ENCODE measurements at regions not wholly inside any gene's neighbourhood (a gene's known extent, or its start where the extent isn't known, plus 50 kb on each side); places are given as distances from the start of the nearest gene placed in this dataset.

DNA sequence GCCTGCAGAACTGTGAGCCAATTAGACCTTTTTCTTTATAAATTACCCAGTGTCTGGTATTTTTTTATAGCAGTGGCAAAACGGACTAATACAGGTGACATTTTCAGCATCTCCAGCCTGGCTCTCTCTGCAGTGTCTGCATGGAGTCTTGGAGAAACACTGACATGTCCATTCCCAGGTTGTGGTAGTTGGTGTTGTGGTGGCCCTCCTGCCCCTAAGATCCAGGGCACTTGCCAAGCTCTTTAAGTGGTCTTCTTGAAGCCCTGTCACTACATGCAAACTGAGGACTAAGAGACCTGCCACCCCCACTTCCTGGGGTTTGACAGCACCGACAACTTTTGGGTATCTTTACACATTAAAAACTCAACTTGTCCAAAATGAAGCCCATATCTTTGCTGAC is 419.4 kb downstream of the NPHP4 start:
- no peaks in the 10 kb centered on the region for H3K4me1 ChIP-seq (ENCODE audit: control insufficient read depth, insufficient read depth, low read length)
- H4K20me1 ChIP-seq (ENCODE audit: control insufficient read depth, insufficient read depth), result no peaks in the 10 kb centered on the region
- no peaks in the 10 kb centered on the region for H3K27me3 ChIP-seq (replicated peaks in 1 of 2; ENCODE audit: control insufficient read depth in 2 of 2, insufficient read depth in 2 of 2, low read length in 1 of 2)
- no peaks in the 10 kb centered on the region for H3K79me2 ChIP-seq (ENCODE audit: control insufficient read depth, insufficient read depth, low read length)
- H3K36me3 ChIP-seq (ENCODE audit: control insufficient read depth in 2 of 2, insufficient read depth in 2 of 2, low read length in 1 of 2), result no peaks in the 10 kb centered on the region
- SMC1A ChIA-PET (ENCODE audit: uncharacterized antibody, unreplicated experiment), result no interaction called here
- RAD21 ChIA-PET (ENCODE audit: unreplicated experiment), result no interaction called here
- no TSS peak for BruUV-seq (replicated peaks)
- H3K9ac ChIP-seq (ENCODE audit: control insufficient read depth, insufficient read depth, low read length), result no peak overlapping the region
- TF ChIP-seq MYB (IDR thresholded peaks at IDR 0.05; ENCODE audit: borderline replicate concordance, low read depth, low read length), result no peak
- TF ChIP-seq, protein P1, sequence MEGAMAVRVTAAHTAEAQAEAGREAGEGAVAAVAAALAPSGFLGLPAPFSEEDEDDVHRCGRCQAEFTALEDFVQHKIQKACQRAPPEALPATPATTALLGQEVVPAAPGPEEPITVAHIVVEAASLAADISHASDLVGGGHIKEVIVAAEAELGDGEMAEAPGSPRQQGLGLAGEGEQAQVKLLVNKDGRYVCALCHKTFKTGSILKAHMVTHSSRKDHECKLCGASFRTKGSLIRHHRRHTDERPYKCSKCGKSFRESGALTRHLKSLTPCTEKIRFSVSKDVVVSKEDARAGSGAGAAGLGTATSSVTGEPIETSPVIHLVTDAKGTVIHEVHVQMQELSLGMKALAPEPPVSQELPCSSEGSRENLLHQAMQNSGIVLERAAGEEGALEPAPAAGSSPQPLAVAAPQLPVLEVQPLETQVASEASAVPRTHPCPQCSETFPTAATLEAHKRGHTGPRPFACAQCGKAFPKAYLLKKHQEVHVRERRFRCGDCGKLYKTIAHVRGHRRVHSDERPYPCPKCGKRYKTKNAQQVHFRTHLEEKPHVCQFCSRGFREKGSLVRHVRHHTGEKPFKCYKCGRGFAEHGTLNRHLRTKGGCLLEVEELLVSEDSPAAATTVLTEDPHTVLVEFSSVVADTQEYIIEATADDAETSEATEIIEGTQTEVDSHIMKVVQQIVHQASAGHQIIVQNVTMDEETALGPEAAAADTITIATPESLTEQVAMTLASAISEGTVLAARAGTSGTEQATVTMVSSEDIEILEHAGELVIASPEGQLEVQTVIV (IDR thresholded peaks at IDR 0.05; ENCODE audit: borderline replicate concordance, partially characterized antibody), result no peak
- no peak for TF ChIP-seq BRCA1 (IDR thresholded peaks at IDR 0.05; ENCODE audit: low read depth, low read length)
- TF ChIP-seq, protein P2, sequence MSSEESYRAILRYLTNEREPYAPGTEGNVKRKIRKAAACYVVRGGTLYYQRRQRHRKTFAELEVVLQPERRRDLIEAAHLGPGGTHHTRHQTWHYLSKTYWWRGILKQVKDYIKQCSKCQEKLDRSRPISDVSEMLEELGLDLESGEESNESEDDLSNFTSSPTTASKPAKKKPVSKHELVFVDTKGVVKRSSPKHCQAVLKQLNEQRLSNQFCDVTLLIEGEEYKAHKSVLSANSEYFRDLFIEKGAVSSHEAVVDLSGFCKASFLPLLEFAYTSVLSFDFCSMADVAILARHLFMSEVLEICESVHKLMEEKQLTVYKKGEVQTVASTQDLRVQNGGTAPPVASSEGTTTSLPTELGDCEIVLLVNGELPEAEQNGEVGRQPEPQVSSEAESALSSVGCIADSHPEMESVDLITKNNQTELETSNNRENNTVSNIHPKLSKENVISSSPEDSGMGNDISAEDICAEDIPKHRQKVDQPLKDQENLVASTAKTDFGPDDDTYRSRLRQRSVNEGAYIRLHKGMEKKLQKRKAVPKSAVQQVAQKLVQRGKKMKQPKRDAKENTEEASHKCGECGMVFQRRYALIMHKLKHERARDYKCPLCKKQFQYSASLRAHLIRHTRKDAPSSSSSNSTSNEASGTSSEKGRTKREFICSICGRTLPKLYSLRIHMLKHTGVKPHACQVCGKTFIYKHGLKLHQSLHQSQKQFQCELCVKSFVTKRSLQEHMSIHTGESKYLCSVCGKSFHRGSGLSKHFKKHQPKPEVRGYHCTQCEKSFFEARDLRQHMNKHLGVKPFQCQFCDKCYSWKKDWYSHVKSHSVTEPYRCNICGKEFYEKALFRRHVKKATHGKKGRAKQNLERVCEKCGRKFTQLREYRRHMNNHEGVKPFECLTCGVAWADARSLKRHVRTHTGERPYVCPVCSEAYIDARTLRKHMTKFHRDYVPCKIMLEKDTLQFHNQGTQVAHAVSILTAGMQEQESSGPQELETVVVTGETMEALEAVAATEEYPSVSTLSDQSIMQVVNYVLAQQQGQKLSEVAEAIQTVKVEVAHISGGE (CRISPR knock-in tag; IDR thresholded peaks at IDR 0.05), result no peak
- no peak for TF ChIP-seq JUND (IDR thresholded peaks at IDR 0.05; ENCODE audit: low read depth, low read length)
- TF ChIP-seq CHD2 (IDR thresholded peaks at IDR 0.05; ENCODE audit: borderline replicate concordance, low read depth, low read length), result no peak
- TF ChIP-seq FOXM1 (IDR thresholded peaks at IDR 0.05; ENCODE audit: low read depth, low read length), result no peak
- no peak for TF ChIP-seq PML (IDR thresholded peaks at IDR 0.05; ENCODE audit: low read length)
- no peak for TF ChIP-seq IKZF1 (conservative IDR thresholded peaks at IDR 0.05)
- TF ChIP-seq, protein P3, sequence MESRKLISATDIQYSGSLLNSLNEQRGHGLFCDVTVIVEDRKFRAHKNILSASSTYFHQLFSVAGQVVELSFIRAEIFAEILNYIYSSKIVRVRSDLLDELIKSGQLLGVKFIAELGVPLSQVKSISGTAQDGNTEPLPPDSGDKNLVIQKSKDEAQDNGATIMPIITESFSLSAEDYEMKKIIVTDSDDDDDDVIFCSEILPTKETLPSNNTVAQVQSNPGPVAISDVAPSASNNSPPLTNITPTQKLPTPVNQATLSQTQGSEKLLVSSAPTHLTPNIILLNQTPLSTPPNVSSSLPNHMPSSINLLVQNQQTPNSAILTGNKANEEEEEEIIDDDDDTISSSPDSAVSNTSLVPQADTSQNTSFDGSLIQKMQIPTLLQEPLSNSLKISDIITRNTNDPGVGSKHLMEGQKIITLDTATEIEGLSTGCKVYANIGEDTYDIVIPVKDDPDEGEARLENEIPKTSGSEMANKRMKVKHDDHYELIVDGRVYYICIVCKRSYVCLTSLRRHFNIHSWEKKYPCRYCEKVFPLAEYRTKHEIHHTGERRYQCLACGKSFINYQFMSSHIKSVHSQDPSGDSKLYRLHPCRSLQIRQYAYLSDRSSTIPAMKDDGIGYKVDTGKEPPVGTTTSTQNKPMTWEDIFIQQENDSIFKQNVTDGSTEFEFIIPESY (IDR thresholded peaks at IDR 0.05), result no peak
- no peak for TF ChIP-seq ETV6 (conservative IDR thresholded peaks at IDR 0.05 in 1 of 2, IDR thresholded peaks at IDR 0.05 in 1 of 2; ENCODE audit: borderline replicate concordance in 1 of 2, low read depth in 1 of 2)
- TF ChIP-seq, protein P4, sequence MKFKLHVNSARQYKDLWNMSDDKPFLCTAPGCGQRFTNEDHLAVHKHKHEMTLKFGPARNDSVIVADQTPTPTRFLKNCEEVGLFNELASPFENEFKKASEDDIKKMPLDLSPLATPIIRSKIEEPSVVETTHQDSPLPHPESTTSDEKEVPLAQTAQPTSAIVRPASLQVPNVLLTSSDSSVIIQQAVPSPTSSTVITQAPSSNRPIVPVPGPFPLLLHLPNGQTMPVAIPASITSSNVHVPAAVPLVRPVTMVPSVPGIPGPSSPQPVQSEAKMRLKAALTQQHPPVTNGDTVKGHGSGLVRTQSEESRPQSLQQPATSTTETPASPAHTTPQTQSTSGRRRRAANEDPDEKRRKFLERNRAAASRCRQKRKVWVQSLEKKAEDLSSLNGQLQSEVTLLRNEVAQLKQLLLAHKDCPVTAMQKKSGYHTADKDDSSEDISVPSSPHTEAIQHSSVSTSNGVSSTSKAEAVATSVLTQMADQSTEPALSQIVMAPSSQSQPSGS (IDR thresholded peaks at IDR 0.05; ENCODE audit: low read length), result no peak
- no peak for TF ChIP-seq RFX5 (IDR thresholded peaks at IDR 0.05; ENCODE audit: low read depth, low read length)
- ATAC-seq (no peak), FAIRE-seq (no peak), DNase-seq (ENCODE audit: low read depth, low spot score) (no peak)
- no peak overlapping the region for H3K27ac ChIP-seq (ENCODE audit: control insufficient read depth, insufficient read depth)
- 0% methylated on average over 2 of the region's 2 CpGs for WGBS (ENCODE audit: insufficient coverage, insufficient replicate concordance, low lambda C conversion rate, missing lambda C conversion rate)
- CTCF ChIA-PET, result no interaction called here
- intact Hi-C loops (cut with micrococcal nuclease; ENCODE audit: unreplicated experiment), result no loop called here
- POLR2A ChIA-PET, result no interaction called here
- no peak overlapping the region for H3K4me3 ChIP-seq
- no peak overlapping the region for H3K4me2 ChIP-seq (ENCODE audit: control insufficient read depth, insufficient read depth)
- in situ Hi-C loops (cut with MboI), result no loop called here
- H3K9me3 ChIP-seq (replicated peaks; ENCODE audit: control insufficient read depth, insufficient read depth, low read length), result no peaks in the 10 kb centered on the region; the same call in 2 of the 3 replicates
- H2AFZ ChIP-seq (ENCODE audit: control insufficient read depth, low read depth, low read length), result no peak overlapping the region
